ENCODE measurements at regions not wholly inside any gene's neighbourhood (a gene's known extent, or its start where the extent isn't known, plus 50 kb on each side); places are given as distances from the start of the nearest gene placed in this dataset.

DNA sequence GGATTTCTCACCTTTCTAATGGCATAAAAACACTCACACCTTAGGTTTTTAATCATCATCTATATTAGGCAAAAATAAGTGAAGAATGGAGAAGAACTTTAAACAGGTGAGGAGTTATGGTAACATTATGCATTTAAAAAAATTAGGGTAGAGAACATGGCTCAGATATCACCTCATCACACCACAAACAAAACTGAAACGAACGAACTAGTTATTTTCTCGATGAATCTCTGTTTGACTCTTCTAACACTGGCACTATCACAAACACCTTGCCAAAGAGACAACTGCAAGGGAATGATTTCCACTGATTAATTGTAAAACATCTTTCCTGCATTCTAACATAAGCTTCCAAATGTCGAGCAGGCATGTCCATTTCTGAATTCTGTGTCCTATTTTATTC is 286.1 kb upstream of the GJE1 start:
- no peak for TF ChIP-seq POLR2A (IDR thresholded peaks at IDR 0.05)
- TF ChIP-seq, protein P1, sequence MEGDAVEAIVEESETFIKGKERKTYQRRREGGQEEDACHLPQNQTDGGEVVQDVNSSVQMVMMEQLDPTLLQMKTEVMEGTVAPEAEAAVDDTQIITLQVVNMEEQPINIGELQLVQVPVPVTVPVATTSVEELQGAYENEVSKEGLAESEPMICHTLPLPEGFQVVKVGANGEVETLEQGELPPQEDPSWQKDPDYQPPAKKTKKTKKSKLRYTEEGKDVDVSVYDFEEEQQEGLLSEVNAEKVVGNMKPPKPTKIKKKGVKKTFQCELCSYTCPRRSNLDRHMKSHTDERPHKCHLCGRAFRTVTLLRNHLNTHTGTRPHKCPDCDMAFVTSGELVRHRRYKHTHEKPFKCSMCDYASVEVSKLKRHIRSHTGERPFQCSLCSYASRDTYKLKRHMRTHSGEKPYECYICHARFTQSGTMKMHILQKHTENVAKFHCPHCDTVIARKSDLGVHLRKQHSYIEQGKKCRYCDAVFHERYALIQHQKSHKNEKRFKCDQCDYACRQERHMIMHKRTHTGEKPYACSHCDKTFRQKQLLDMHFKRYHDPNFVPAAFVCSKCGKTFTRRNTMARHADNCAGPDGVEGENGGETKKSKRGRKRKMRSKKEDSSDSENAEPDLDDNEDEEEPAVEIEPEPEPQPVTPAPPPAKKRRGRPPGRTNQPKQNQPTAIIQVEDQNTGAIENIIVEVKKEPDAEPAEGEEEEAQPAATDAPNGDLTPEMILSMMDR (IDR thresholded peaks at IDR 0.05), result no peak
- WGBS, 4 donors, result 73 to 83% (median 80%) methylated on average over 4 of the region's 4 CpGs
- Histone ChIP-seq H3K36me3 (no peaks in the 10 kb centered on the region), H3K27me3 (no peaks in the 10 kb centered on the region), H3K4me1 (no peaks in the 10 kb centered on the region), H3K9me3 (no peaks in the 10 kb centered on the region), H3K27ac (peak overlapping the region in 1 of 12 donors; percentile 2), H3K4me3 (no peak overlapping the region)
- DNase-seq (no peak), ATAC-seq (no peak)
- intact Hi-C loops (cut with DNase I), result no loop called here

DNA sequence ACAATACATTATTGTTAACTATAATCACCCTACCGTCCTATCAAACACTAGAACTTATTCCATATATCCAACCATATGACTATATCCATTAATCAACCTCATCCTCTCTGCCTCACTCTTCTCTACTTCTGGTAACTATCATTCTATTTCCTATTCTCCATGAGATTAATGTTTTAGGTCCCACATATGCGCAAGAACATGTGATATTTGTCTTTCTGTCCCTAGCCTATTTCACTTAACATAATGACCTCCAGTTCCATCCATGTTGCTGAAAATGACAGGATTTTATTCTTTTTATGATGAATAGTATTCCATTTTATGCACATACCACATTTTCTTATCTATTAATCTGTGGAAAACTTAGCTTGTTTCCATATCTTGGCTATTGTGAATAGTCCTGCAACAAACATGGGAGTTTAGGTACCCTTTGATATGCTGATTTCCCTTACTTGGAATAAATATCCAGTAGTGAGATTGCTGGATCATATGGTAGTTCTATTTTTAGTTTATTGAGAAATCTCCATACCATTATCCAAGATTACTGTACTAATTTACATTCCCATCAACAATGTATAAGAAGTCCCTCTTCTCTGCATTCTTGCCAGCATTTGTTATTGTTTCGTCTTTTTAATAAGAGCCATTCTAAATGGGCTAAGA is 289.4 kb upstream of the GJE1 start:
- no peak overlapping the region for H3K4me3 ChIP-seq
- H3K27me3 ChIP-seq, result no peaks in the 10 kb centered on the region
- H3K9me3 ChIP-seq, result no peaks in the 10 kb centered on the region
- no peak overlapping the region for H3K27ac ChIP-seq
- no peaks in the 10 kb centered on the region for H3K4me1 ChIP-seq
- H3K36me3 ChIP-seq, result no peaks in the 10 kb centered on the region
- intact Hi-C loops (cut with DNase I), result no loop called here
- DNase-seq, result no peak
- TF ChIP-seq, protein P1 (IDR thresholded peaks at IDR 0.05), result no peak
- no peak for TF ChIP-seq POLR2A (IDR thresholded peaks at IDR 0.05)
- 90 to 93% (median 93%) methylated on average over 3 of the region's 3 CpGs for WGBS, 4 donors
- no peak for ATAC-seq

DNA sequence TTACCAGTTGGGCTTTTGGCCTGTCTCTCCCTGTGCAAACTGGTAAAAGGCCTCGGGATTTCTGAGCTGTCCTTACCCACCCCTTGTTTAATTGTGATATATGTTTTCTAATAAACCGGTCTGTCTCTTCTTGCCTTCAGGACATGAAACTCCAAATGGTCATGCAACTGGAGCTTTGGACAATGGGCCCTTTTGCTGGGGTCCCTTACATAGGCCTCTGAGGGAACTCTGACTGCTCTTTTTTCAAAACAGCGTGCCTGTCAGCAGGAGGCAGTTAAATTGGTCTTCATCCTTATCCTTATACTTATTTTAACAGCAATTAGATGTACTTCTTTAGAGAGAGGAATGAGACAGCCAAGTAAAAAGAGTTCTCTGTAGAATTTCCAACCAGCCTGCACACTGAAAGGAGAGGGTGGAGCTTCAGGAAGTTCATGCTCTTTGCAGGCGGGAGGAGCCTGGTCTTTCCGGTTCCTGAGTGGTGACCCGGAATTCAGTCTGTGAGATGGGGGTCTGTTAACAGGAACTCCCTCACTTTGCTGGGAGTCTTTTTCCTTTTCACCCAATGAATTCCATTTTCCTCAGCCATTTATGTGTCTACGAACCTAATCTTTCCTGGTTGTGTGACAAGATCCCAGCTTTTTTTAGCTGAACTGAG is 299.6 kb upstream of the GJE1 start:
- intact Hi-C loops (cut with DNase I), result no loop called here
- TF ChIP-seq, protein P1 (IDR thresholded peaks at IDR 0.05), result no peak
- TF ChIP-seq POLR2A (IDR thresholded peaks at IDR 0.05), result no peak
- Histone ChIP-seq H3K4me1 (no peaks in the 10 kb centered on the region), H3K36me3 (no peaks in the 10 kb centered on the region), H3K27me3 (no peaks in the 10 kb centered on the region), H3K4me3 (no peak overlapping the region), H3K27ac (no peak overlapping the region), H3K9me3 (no peaks in the 10 kb centered on the region)
- DNase-seq (no peak), ATAC-seq (no peak)
- WGBS, 4 donors, result 73 to 78% (median 75%) methylated on average over 7 of the region's 7 CpGs

DNA sequence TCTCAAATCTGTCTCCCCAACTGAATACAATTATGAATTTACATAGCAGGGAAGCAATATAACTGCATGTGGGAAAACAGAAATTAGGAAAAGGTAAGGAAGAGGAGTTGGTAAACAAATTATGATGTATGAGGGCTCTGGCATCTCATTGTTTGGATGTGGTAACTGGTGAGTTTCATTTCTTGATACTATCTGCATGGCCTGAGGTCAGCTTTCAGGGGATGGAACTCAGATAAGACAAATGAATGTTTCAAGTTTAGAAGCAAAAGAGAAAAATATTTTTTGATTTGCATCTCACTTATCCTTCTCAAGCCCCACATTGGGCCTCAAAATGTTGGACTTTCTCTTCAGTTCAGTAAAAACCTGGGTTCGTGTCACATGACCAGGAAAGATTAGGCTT is 302.2 kb upstream of the GJE1 start:
- 61 to 83% (median 77%) methylated on average over 1 of the region's 1 CpG for WGBS, 4 donors
- intact Hi-C loops (cut with DNase I), result no loop called here
- no peaks in the 10 kb centered on the region for H3K9me3 ChIP-seq
- H3K36me3 ChIP-seq, result no peaks in the 10 kb centered on the region
- ATAC-seq (no peak), DNase-seq (no peak)
- H3K27me3 ChIP-seq, result no peaks in the 10 kb centered on the region
- no peak overlapping the region for H3K4me3 ChIP-seq
- H3K4me1 ChIP-seq, result no peaks in the 10 kb centered on the region
- TF ChIP-seq, protein P1 (IDR thresholded peaks at IDR 0.05), result no peak
- TF ChIP-seq POLR2A (IDR thresholded peaks at IDR 0.05), result no peak
- H3K27ac ChIP-seq, result no peak overlapping the region

Measured in heart left ventricle (tissue), 16 donors.